ENCODE measurements at regions not wholly inside any gene's neighbourhood (a gene's known extent, or its start where the extent isn't known, plus 50 kb on each side); places are given as distances from the start of the nearest gene placed in this dataset.

- TF ChIP-seq CTCF (IDR thresholded peaks at IDR 0.05) (no peak), POLR2A (IDR thresholded peaks at IDR 0.05) (no peak)
Observed at GRCh38 chr13:56909896-56910600, 230.7 kb upstream of the PRR20A start.

Measured in heart left ventricle (tissue), 13 donors.